CD4-positive, alpha-beta T cell treated with Interleukin-1 beta for 1 hour (primary cell): ENCODE measurements at regions not wholly inside any gene's neighbourhood (a gene's known extent, or its start where the extent isn't known, plus 50 kb on each side); places are given as distances from the start of the nearest gene placed in this dataset.
"Not testable (repeated sequence)": the region's sequence is repeated elsewhere in the genome, so short reads cannot be mapped to it uniquely, and the experiment has no call there.

ENCODE experiments used
- DNase-seq, 2 donors: peaks; one replicate each; pipeline ENCODE4 v3.0.0-alpha.2; 2020 to 2022

GRCh38 chr5:99102073-99102697 is 173.4 kb upstream of the CHD1 start:
- no peak for DNase-seq

- no peak for DNase-seq
Measured at GRCh38 chr5:99099691-99100090, 170.9 kb upstream of the CHD1 start.

- no peak for DNase-seq
Measured at GRCh38 chr5:99089822-99090549, 161.2 kb upstream of the CHD1 start.

GRCh38 chr5:99088309-99088708 is 159.5 kb upstream of the CHD1 start:
- DNase-seq, result no peak

GRCh38 chr5:99083197-99083596 is 154.4 kb upstream of the CHD1 start:
- DNase-seq, result no peak

- DNase-seq, result no peak
Measured at GRCh38 chr5:99081711-99082110, 152.9 kb upstream of the CHD1 start.

GRCh38 chr5:99076723-99077640 is 148.2 kb upstream of the CHD1 start:
- no peak for DNase-seq

GRCh38 chr5:99072846-99073245 is 144.0 kb upstream of the CHD1 start:
- DNase-seq, result no peak

GRCh38 chr5:99070822-99071221 is 142.0 kb upstream of the CHD1 start:
- no peak for DNase-seq

- no peak for DNase-seq
Measured at GRCh38 chr5:99070362-99070761, 141.6 kb upstream of the CHD1 start.

- DNase-seq, result no peak
Measured at GRCh38 chr5:99068944-99069650, 140.3 kb upstream of the CHD1 start.

- DNase-seq, result no peak
Measured at GRCh38 chr5:99063737-99064136, 134.9 kb upstream of the CHD1 start.

- DNase-seq, result no peak
Measured at GRCh38 chr5:99061711-99062110, 132.9 kb upstream of the CHD1 start.

GRCh38 chr5:99061299-99061698 is 132.5 kb upstream of the CHD1 start:
- DNase-seq, result no peak

GRCh38 chr5:99060306-99061261 is 131.8 kb upstream of the CHD1 start:
- DNase-seq, result peak; percentile 77 to 86

GRCh38 chr5:99059685-99060084 is 130.9 kb upstream of the CHD1 start:
- DNase-seq, result no peak

GRCh38 chr5:99058466-99058865 is 129.7 kb upstream of the CHD1 start:
- no peak for DNase-seq

- no peak for DNase-seq
Measured at GRCh38 chr5:99054972-99055371, 126.2 kb upstream of the CHD1 start.

GRCh38 chr5:99045871-99046270 is 117.1 kb upstream of the CHD1 start:
- DNase-seq, result no peak

- DNase-seq, result not testable (repeated sequence)
Measured at GRCh38 chr5:99043257-99043656, 114.5 kb upstream of the CHD1 start.

- DNase-seq, result peak; percentile 70 to 71
Measured at GRCh38 chr5:99037668-99038067, 108.9 kb upstream of the CHD1 start.

GRCh38 chr5:99035942-99036341 is 107.1 kb upstream of the CHD1 start:
- DNase-seq, result no peak
